ENCODE measurements at regions not wholly inside any gene's neighbourhood (a gene's known extent, or its start where the extent isn't known, plus 50 kb on each side); places are given as distances from the start of the nearest gene placed in this dataset.

DNA sequence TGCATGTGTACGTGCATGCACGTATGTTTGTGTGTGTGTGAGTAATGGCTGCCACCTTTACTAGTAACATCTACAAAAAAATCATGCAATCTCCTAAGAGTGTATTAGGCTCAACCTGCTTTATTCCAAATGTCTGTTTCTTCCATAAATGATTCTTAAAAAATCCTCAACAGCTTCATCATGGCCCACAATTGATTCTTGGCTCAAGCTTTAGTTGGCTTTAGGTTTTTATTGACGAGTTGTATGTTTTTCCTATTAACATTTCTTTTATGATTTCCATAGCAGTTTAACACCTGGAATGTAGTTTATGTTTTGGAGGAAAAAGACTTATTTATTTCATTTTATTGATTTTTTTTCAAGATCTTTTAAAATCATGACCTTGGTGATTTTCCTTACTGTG lies 121.9 kb upstream of the RAB18 start:
- TF ChIP-seq NFIC (IDR thresholded peaks at IDR 0.05) (no peak), ZBTB7A (IDR thresholded peaks at IDR 0.05; ENCODE audit: low read depth) (no peak), EGR1 (IDR thresholded peaks at IDR 0.05) (no peak), YY1 (IDR thresholded peaks at IDR 0.05; ENCODE audit: low read depth) (no peak)

DNA sequence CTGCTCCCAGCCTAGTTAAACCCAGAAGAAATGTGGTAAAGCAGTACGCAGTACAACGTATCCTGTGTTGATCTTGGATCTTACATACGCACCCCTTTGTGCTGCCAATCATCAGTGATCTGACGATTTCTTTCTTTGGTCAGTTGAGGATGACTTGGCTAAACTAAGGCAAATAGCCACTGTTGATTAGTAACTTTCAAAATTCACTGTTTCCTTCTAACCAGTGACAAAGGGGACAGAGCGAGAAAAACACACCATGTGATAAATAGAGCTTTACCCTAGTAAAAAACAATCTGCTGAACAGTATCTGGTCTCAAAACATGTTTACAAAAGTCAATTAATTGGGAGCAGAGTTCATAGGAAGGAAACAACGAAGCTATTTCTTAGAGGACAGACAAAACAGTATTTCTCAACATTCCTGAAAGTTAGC lies 123.2 kb upstream of the RAB18 start:
- TF ChIP-seq NFIC (IDR thresholded peaks at IDR 0.05) (no peak), CEBPB (IDR thresholded peaks at IDR 0.05) (no peak), FOXM1 (IDR thresholded peaks at IDR 0.05; ENCODE audit: borderline replicate concordance, low read depth) (no peak), TAF1 (IDR thresholded peaks at IDR 0.05; ENCODE audit: low read depth) (no peak), CREB1 (IDR thresholded peaks at IDR 0.05; ENCODE audit: low read depth) (no peak), TEAD4 (IDR thresholded peaks at IDR 0.05) (no peak), TCF12 (IDR thresholded peaks at IDR 0.05; ENCODE audit: low read depth) (no peak), ZBTB7A (IDR thresholded peaks at IDR 0.05; ENCODE audit: low read depth) (no peak)
- TF ChIP-seq, protein P1, sequence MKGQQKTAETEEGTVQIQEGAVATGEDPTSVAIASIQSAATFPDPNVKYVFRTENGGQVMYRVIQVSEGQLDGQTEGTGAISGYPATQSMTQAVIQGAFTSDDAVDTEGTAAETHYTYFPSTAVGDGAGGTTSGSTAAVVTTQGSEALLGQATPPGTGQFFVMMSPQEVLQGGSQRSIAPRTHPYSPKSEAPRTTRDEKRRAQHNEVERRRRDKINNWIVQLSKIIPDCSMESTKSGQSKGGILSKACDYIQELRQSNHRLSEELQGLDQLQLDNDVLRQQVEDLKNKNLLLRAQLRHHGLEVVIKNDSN (IDR thresholded peaks at IDR 0.05), result no peak

DNA sequence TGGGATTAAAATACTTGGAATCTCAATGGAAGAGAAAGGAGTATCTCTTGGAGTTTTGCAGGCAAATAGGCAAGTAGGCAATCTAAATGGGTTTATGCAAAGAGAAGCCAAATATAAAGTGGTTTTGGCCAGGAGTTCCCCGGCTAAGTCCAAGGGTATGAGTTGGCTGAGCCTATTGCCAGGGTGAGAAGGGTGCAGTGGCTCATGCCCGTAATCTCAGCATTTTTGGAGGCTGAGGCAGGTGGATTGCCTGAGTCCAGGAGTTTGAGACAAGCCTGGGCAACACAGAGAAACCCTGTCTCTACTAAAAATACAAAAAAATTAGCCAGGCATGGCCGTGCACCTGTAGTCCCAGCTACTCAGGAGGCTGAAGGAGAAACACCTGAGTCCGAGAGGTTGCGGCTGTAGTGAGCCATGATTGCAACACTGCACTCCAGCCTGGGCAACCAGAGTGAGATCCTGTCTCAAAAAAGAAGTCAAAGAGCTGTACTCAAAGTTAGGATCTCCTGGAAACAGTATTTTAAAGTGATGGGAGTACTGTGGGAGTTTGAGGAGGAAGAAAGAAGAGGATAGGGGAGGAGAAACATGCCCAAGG lies 130.4 kb upstream of the RAB18 start:
- TF ChIP-seq, protein P2, sequence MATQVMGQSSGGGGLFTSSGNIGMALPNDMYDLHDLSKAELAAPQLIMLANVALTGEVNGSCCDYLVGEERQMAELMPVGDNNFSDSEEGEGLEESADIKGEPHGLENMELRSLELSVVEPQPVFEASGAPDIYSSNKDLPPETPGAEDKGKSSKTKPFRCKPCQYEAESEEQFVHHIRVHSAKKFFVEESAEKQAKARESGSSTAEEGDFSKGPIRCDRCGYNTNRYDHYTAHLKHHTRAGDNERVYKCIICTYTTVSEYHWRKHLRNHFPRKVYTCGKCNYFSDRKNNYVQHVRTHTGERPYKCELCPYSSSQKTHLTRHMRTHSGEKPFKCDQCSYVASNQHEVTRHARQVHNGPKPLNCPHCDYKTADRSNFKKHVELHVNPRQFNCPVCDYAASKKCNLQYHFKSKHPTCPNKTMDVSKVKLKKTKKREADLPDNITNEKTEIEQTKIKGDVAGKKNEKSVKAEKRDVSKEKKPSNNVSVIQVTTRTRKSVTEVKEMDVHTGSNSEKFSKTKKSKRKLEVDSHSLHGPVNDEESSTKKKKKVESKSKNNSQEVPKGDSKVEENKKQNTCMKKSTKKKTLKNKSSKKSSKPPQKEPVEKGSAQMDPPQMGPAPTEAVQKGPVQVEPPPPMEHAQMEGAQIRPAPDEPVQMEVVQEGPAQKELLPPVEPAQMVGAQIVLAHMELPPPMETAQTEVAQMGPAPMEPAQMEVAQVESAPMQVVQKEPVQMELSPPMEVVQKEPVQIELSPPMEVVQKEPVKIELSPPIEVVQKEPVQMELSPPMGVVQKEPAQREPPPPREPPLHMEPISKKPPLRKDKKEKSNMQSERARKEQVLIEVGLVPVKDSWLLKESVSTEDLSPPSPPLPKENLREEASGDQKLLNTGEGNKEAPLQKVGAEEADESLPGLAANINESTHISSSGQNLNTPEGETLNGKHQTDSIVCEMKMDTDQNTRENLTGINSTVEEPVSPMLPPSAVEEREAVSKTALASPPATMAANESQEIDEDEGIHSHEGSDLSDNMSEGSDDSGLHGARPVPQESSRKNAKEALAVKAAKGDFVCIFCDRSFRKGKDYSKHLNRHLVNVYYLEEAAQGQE (IDR thresholded peaks at IDR 0.05; ENCODE audit: low read depth), result no peak
- no peak for TF ChIP-seq TCF12 (IDR thresholded peaks at IDR 0.05; ENCODE audit: low read depth)
- no peak for TF ChIP-seq NFIC (IDR thresholded peaks at IDR 0.05)

DNA sequence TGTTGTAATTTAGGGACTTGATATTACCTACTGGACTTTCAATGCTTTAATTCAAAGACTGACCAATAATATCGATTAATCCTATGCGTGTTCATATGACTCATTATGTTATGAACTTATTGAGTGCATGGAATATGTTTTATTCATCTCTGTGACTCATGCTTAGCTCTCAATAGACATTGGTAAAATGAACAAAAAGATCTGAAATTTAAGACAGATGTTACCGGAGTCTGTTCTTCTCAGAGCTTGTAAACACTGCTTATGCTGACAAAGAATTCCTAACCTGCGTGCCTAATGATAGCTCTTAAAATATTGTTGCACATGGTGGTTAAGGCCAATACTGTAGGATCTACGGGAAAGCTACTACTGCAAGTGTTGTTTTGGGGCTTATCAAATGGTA lies 131.5 kb upstream of the ACBD5 start:
- TF ChIP-seq EP300 (IDR thresholded peaks at IDR 0.05; ENCODE audit: borderline replicate concordance) (no peak), TEAD4 (IDR thresholded peaks at IDR 0.05) (no peak), CEBPB (IDR thresholded peaks at IDR 0.05) (no peak), YY1 (IDR thresholded peaks at IDR 0.05; ENCODE audit: low read depth) (no peak), TCF12 (IDR thresholded peaks at IDR 0.05; ENCODE audit: low read depth) (no peak), ZBTB7A (IDR thresholded peaks at IDR 0.05; ENCODE audit: low read depth) (no peak), RAD21 (IDR thresholded peaks at IDR 0.05; ENCODE audit: low read depth) (no peak)
- TF ChIP-seq, protein P2 (IDR thresholded peaks at IDR 0.05; ENCODE audit: low read depth), result no peak
- TF ChIP-seq, protein P3, sequence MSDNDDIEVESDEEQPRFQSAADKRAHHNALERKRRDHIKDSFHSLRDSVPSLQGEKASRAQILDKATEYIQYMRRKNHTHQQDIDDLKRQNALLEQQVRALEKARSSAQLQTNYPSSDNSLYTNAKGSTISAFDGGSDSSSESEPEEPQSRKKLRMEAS (IDR thresholded peaks at IDR 0.05), result no peak
- TF ChIP-seq, protein P1 (IDR thresholded peaks at IDR 0.05), result no peak

DNA sequence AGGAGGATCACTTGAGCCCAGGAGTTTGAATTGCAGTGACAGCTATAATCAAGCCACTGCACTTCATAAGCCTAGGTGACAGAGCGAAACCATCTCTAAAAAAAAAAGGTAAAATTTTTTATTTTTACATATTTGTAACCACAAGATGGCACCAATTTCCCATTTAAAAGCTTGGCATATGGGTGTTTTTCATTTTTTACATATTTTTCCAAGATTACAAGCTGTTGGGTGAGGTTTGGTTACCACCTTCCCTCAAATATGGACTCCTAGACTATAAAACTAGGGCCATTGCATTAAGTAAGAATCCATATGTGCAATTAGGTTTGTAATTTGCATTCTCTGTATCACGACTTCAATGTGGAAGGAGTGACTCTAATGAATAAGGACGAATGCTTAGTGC lies 129.3 kb upstream of the ACBD5 start:
- no peak for TF ChIP-seq CREB1 (IDR thresholded peaks at IDR 0.05; ENCODE audit: low read depth)
- peak; percentile 38 for TF ChIP-seq RAD21 (IDR thresholded peaks at IDR 0.05; ENCODE audit: low read depth)
- TF ChIP-seq, protein P3 (IDR thresholded peaks at IDR 0.05), result no peak
- TF ChIP-seq, protein P2 (IDR thresholded peaks at IDR 0.05; ENCODE audit: low read depth), result no peak
